Stimulated activated effector memory CD8-positive, alpha-beta T cell treated with anti-CD3 and anti-CD28 coated beads, Interleukin-12 subunit alpha, Interleukin-12 subunit beta, amount 100 ng/mL, for 72 hours (primary cell): ENCODE measurements at regions not wholly inside any gene's neighbourhood (a gene's known extent, or its start where the extent isn't known, plus 50 kb on each side); places are given as distances from the start of the nearest gene placed in this dataset.

Experiments
- ATAC-seq: fragments of 150-1000 bp; cut with Tn5 transposase; 2 replicates; pipeline ENCODE4 v1.10.0; 2021
- DNase-seq, 2 donors: peaks; one replicate each; pipeline ENCODE4 v3.0.0; 2021 to 2022; ENCODE audit warnings: low spot score in 2 of 2
- H3K27ac Mint-ChIP-seq: one replicate; pipeline ENCODE4 v1.8.0; 2022; ENCODE audit warnings: mild to moderate bottlenecking, mixed read lengths
- H3K36me3 Mint-ChIP-seq: one replicate; pipeline ENCODE4 v1.8.0; 2022; ENCODE audit warnings: mild to moderate bottlenecking, mixed read lengths
- H3K4me1 Mint-ChIP-seq: one replicate; pipeline ENCODE4 v1.8.0; 2022; ENCODE audit warnings: mixed read lengths
- H3K4me3 Mint-ChIP-seq: one replicate; pipeline ENCODE4 v1.8.0; 2022; ENCODE audit warnings: mild to moderate bottlenecking, mixed read lengths
- H3K9me3 Mint-ChIP-seq: one replicate; pipeline ENCODE4 v1.8.0; 2022; ENCODE audit warnings: mixed read lengths

DNA sequence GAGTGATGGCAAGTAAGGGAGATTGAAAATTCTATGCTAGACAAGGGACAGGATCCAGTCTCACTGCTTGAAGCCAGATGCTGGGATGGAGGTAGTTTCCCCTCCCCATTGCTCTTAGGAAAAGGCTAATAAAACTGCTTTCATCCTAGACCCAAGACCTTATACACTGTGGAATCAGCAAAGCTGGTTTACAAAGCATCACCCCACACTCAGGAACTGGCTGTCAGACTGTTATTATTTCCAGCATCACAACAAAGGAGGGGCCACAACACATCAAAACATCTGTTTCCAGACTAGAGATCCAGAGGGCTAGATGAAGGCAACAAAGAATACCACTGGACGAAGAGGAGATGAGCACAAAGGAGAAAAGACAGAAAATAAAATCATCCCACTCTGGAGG, 364.6 kb upstream of the PTGER4 start:
- Mint-ChIP-seq H3K9me3 (no peaks in the 10 kb centered on the region), H3K27ac (no peak overlapping the region), H3K4me1 (no peaks in the 10 kb centered on the region), H3K36me3 (no peaks in the 10 kb centered on the region), H3K4me3 (no peak overlapping the region)
- no peak for ATAC-seq
- no peak for DNase-seq

DNA sequence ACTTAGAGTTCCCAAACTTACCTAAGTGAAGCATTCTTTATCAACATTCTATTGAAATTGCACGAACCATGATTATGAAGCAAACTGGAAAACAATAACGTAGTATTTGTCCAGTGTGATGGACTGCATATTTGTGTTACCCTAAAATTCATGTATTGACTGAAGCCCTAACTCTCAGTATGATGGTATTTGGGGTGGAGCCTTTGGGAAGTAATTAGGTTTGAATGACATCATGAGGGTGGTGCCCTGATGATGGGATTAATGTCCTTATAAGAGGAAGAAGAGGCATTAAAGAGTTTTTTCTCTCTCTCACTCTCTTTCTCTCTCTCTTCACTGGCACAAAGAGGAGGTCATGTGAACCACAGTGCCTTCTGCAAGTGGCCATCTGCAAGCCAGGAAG, 365.4 kb upstream of the PTGER4 start:
- Mint-ChIP-seq H3K36me3 (no peaks in the 10 kb centered on the region), H3K9me3 (no peaks in the 10 kb centered on the region), H3K27ac (no peak overlapping the region), H3K4me3 (no peak overlapping the region), H3K4me1 (no peaks in the 10 kb centered on the region)
- DNase-seq: no peak
- ATAC-seq: no peak

DNA sequence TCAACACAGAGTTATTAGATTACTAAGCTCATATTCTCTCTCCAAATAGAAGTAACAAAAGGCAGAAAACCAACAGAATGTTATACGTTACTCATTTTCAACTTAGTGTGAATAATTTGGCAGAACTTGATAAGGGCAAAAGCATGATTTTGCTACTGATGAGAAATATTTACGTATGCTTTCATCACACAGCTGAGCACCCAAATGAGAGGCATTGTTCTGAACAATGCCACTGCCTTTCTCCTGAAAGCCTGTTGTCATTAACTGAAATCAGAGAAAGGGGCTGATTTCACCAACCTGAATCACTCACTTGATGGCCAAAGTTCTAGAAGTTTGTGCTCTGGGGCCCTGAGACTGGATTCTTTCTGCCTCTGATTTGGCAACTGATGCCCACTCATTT, 367.5 kb upstream of the PTGER4 start:
- DNase-seq: no peak
- no peaks in the 10 kb centered on the region for H3K9me3 Mint-ChIP-seq
- peaks cover 4% of the 10 kb centered on the region for H3K4me1 Mint-ChIP-seq
- no peak overlapping the region for H3K4me3 Mint-ChIP-seq
- H3K36me3 Mint-ChIP-seq: no peaks in the 10 kb centered on the region
- ATAC-seq: peak; percentile 24
- H3K27ac Mint-ChIP-seq: no peak overlapping the region

DNA sequence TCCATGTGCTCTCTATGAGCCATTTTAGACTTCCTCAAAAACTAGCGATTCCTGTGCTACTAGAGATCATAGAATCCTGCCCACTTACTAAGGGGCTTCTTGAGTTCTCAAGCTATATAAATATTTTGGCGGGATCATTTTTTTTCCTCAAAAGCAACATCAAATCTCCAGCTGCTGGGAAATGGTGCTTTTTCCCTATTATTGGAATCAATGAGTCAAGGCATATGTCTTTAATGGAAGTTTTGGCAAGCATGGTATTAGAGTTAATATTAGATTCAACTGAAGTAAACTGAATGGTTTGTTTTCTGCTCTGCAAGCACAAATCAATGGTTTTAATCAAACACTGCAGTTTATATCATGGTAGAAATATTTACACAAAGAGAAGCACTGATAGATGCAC, 369.9 kb upstream of the PTGER4 start:
- H3K4me3 Mint-ChIP-seq: no peak overlapping the region

DNA sequence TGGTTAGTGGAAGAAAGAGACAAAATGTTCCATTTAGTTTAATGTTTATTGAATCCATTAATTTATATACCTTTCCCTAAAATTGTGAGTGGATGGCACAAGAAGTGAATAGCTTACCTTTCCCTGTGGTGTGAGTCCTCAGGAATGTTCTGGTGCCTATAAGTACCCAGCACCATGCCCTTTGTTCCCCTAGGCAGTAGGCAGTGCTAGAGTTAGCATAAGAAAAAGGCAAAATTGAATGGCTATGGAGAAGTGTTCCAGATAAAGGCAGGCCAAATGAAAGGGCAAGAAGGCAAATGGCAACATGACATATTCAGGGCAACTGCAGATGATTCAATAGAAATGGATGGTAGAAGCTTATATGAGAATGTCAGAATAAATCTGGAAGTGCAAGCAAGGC, 370.8 kb upstream of the PTGER4 start:
- Mint-ChIP-seq H3K4me3 (no peak overlapping the region), H3K36me3 (no peaks in the 10 kb centered on the region), H3K27ac (no peak overlapping the region), H3K4me1 (peaks cover 4% of the 10 kb centered on the region), H3K9me3 (no peaks in the 10 kb centered on the region)
- no peak for ATAC-seq
- no peak for DNase-seq

More for the DNA sequence above, 369.9 kb upstream of the PTGER4 start:
- H3K9me3 Mint-ChIP-seq: no peaks in the 10 kb centered on the region
- DNase-seq: no peak
- no peak for ATAC-seq
- H3K4me1 Mint-ChIP-seq: peaks cover 4% of the 10 kb centered on the region
- H3K27ac Mint-ChIP-seq: no peak overlapping the region
- no peaks in the 10 kb centered on the region for H3K36me3 Mint-ChIP-seq

DNA sequence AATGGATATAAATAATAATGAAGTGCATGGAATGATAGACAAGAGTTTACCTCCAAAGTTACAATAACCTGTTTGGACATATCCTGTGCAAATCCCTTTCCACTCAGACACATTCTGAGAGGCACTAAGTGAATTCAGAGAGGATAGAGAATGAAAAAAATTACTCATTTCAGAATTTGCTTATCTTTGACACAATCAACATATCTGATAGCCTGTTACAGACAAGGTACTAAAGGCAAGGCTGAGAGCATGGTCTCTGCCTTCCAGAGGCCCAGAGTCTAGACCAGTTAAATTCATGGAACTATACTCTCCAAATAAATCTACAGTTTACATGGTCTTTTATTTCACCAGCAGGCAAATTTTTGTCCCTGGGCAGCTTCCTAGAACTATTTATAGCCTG, 371.8 kb upstream of the PTGER4 start:
- no peaks in the 10 kb centered on the region for H3K36me3 Mint-ChIP-seq
- peak; percentile 81 for ATAC-seq

DNA sequence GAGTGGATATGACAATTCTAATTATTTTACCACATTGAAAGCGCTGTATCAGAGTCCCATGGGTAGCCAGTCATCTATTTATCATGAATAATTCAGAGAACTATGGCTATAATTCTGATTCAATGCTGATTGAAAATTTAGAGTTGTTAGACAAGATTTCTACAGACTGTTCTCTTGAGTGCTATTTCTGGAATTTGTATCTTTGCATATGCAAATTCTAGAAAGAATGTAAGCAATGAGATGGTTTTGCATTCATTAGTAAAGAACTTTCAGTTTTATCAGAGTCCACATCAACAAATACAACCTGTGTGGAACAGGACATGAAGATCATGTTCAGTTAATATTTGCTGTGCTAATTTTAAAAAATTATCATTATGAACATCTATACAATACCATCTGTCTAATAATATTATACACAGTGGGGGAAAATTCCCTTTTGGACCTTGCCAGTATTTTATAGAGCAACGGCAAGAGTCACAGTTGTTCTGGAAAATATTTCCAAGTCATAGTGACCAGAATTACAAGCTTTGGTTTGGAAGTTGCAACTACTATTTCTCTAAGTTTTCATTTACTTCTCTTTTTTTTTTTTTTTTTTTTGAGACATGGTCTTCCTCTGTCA, 372.7 kb upstream of the PTGER4 start:
- no peaks in the 10 kb centered on the region for H3K9me3 Mint-ChIP-seq
- no peak overlapping the region for H3K27ac Mint-ChIP-seq
- H3K4me3 Mint-ChIP-seq: no peak overlapping the region
- no peak for DNase-seq
- H3K36me3 Mint-ChIP-seq: no peaks in the 10 kb centered on the region
- ATAC-seq: no peak
- peaks cover 4% of the 10 kb centered on the region for H3K4me1 Mint-ChIP-seq

More for the DNA sequence above, 371.8 kb upstream of the PTGER4 start:
- H3K27ac Mint-ChIP-seq: no peak overlapping the region
- no peak for DNase-seq
- no peaks in the 10 kb centered on the region for H3K9me3 Mint-ChIP-seq
- H3K4me1 Mint-ChIP-seq: peaks cover 4% of the 10 kb centered on the region
- no peak overlapping the region for H3K4me3 Mint-ChIP-seq

DNA sequence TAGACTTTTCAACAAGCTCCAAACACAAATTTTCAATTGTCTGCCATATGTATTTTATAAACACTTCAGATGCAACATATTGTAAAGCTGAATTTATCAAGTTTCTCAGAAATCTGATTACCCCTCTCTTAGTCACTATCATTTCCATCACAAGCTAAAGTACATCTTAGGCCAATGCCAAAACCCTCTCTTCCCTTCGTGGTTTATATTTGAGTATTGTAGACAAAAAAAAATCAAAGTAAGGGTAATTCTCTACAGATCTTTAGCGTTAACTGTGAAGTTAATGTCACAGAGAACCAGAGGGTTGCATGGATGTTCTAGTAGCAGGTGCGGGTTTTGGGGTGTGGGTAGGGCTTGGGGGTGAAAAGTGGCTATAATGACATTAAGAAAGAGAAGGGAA, 387.7 kb upstream of the PTGER4 start:
- peak overlapping the region; percentile 4 for H3K27ac Mint-ChIP-seq

DNA sequence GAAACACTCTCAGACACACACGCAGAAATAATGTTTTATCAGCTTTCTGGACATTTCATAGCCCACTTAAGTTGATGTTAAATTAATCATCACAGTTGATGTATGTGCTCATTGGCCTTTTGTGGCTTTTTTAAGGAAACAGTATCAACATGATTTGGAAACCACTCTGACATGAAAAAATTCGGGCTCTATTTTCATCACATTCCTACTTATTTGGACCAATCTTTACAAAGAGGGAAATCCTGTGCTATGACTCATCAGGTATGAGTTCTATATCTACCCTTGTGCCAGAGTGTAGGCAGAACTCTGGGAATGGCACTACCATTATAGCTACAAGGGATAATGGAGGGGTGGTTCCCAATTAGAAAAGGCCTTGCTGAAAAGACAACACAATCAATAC, 388.4 kb upstream of the PTGER4 start:
- DNase-seq (no peak), ATAC-seq (no peak)
- H3K36me3 Mint-ChIP-seq: no peaks in the 10 kb centered on the region
- H3K4me3 Mint-ChIP-seq: no peak overlapping the region
- peaks cover 4% of the 10 kb centered on the region for H3K9me3 Mint-ChIP-seq
- peaks cover 10% of the 10 kb centered on the region for H3K4me1 Mint-ChIP-seq
- H3K27ac Mint-ChIP-seq: peak overlapping the region; percentile 4

More for the DNA sequence above, 387.7 kb upstream of the PTGER4 start:
- Mint-ChIP-seq H3K36me3 (no peaks in the 10 kb centered on the region), H3K9me3 (peaks cover 4% of the 10 kb centered on the region), H3K4me3 (no peak overlapping the region), H3K4me1 (peaks cover 10% of the 10 kb centered on the region)
- DNase-seq: no peak
- no peak for ATAC-seq

DNA sequence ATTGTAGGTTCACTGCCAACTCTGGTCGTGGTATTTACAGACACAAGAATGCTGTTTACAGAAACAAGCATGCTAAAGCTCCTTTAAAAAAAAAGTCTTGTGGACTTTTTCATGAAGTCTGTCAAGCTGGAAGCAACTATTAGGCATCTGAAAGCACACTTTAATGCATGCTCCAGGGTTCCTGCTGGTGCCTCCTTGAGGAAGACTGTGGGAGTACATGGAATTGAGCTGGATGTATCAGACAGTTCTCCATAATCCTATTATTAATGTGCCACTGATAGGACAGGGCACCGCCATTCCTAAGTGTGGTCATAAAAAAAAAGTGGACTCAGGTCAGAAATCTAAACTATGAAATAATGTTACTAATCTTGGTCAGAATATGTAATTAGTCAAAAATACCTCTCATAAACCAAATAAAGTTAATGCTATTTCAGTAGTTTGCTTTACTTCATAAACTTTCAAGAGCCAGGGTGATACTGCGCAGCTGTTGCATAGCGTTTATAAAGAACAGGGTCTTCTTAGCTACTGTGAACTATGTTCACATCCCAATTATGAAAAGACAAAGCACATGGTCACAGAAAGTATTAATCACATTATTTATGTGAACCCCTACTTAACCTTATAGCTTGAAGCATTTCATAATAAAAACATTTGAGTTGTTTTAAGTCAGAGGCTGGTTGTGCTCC, 390.8 kb upstream of the PTGER4 start:
- H3K9me3 Mint-ChIP-seq: peaks cover 4% of the 10 kb centered on the region
- no peaks in the 10 kb centered on the region for H3K36me3 Mint-ChIP-seq
- H3K4me1 Mint-ChIP-seq: peaks cover 10% of the 10 kb centered on the region
- ATAC-seq: no peak
- no peak overlapping the region for H3K27ac Mint-ChIP-seq
- no peak overlapping the region for H3K4me3 Mint-ChIP-seq
- no peak for DNase-seq

DNA sequence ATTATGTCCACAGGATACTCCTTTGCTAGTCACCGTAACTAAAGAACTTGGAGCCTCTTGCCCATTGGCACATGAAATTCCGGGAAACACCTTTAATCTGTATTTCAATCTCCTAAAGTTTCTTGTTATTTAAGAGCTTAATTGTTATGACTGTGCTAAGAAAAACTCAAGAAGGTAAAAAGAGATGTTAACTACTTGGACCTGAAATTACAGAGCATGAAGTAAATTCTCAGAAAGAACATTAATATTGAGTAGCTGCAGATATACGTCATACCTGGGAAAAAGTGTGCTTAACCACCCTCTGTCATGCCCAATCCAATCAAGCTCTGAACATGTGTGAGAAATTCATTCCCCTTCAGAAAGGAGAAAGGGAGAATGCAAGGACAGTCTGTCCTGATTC, 394.9 kb upstream of the PTGER4 start:
- Mint-ChIP-seq H3K4me1 (peaks cover 6% of the 10 kb centered on the region), H3K4me3 (no peak overlapping the region), H3K27ac (no peak overlapping the region), H3K9me3 (no peaks in the 10 kb centered on the region), H3K36me3 (no peaks in the 10 kb centered on the region)
- ATAC-seq (no peak), DNase-seq (no peak)

DNA sequence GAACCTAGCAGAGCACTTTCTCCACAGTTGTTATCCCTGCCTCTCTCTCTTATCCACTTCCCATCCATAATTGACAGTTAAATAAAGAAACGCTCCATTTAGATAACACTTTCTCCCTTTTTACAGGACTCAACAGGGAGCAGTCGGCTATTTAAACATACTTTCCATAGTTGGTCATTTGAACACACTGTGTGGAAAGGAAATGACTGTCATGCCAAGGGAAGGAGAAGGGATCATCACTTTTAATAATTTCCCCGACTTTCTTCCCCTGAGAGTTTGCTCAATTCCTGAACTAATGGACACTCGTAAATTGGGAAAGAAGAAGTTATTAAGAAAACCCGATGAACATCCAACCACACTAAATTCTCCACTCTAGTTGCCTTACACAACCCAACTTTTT, 400.8 kb upstream of the PTGER4 start:
- Mint-ChIP-seq H3K4me3 (no peak overlapping the region), H3K36me3 (peaks cover 6% of the 10 kb centered on the region), H3K27ac (no peak overlapping the region), H3K9me3 (no peaks in the 10 kb centered on the region), H3K4me1 (peaks cover 48% of the 10 kb centered on the region)
- DNase-seq: no peak
- ATAC-seq: no peak

DNA sequence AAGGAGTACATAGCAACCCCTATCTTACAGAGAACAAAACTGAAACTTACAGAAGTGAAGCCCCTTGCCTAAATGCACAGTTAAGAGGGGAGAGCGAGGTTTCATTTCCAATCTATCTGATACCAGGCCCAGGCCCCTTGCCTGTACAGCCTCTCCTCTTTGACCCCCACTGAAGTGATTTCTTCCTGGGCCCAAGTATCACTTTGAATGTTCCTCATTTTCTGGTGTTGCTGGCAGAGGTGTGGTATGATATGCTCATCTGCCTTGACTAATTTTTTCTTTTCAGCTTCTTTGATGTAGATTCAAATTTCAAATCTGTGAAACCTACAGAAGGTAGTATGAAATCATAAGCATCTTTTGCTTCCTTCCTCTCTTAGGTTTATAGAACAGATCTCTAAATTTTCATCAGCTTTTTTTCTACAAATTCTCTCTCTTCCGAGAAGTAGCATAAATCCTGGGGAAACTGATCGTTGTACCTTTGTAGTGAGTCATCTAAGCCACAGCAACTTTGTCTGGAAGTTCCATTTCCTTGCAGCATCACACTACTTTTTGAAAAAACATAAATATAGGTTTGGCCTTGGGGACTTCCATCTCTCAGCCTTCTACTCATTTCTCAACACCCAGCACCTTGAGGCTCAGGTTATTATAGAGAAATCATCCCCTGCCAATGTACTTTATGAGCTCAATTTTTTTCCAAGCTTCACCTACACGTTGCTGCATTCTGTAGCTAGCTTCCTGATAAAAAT, 402.4 kb upstream of the PTGER4 start:
- H3K9me3 Mint-ChIP-seq: no peaks in the 10 kb centered on the region
- peak overlapping the region; percentile 36 for H3K4me3 Mint-ChIP-seq
- ATAC-seq (peak; percentile 95), DNase-seq (peak; percentile 18 to 77)
- H3K4me1 Mint-ChIP-seq: peaks cover 48% of the 10 kb centered on the region
- H3K27ac Mint-ChIP-seq: peak overlapping the region; percentile 83
- peaks cover 6% of the 10 kb centered on the region for H3K36me3 Mint-ChIP-seq

DNA sequence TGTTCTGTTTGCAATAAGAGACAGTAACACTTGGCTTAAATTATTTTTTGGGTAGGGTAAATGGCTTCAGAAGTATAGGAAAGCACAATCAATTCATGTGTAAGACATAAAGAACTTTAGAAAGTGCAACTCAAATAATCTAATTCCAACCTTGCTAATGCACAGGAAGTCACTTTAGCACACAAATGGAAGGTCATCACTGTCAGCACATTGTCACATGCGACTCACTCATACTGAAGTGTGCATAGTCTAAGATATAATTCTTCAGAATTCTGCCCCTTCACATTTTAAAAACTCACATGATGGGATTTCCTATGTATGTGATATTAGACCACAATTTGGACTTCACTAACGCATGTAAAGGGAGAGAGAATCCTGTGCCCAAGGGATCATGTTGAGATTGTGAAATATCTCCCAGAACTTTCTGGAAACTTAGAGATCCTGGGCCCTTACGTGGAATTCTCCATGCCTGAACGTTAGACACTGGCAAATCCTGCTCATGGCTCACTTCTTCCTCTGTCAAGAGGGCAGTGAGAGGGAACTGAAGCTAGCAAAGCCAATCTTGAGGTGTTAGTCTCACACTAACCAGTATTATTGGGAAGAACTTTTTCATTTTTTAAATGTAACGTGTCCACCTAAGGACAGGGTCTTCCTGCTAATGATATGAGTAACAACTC, 403.2 kb upstream of the PTGER4 start:
- Mint-ChIP-seq H3K27ac (peak overlapping the region; percentile 83), H3K4me1 (peaks cover 48% of the 10 kb centered on the region), H3K36me3 (peaks cover 6% of the 10 kb centered on the region), H3K4me3 (peak overlapping the region; percentile 36), H3K9me3 (no peaks in the 10 kb centered on the region)
- ATAC-seq (peak; percentile 19), DNase-seq (peak in 1 of 2 donors; percentile 57)

DNA sequence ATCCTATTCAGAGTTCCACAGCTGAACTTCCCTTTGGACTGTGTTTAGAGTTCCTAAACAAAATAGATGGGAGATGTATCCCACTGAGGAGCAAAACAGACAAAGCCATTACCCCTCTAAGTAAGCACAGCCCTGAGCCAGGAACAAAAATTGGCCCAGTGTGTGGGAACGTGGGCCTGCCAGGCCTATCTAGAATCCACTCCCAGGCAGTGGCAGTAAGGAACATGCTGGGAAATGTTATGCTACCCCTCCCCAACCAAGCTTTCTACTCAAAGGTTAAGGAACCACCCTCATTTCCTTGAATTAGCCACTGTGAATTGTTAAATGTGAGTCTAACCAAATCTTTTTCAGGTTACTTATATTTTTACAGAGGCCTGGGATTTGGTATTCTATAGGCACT, 405.1 kb upstream of the PTGER4 start:
- no peak for DNase-seq
- H3K4me1 Mint-ChIP-seq: peaks cover 54% of the 10 kb centered on the region
- H3K4me3 Mint-ChIP-seq: no peak overlapping the region
- H3K36me3 Mint-ChIP-seq: peaks cover 12% of the 10 kb centered on the region
- no peak for ATAC-seq
- H3K27ac Mint-ChIP-seq: no peak overlapping the region
- no peaks in the 10 kb centered on the region for H3K9me3 Mint-ChIP-seq
